OCI-LY7 (cell line): ENCODE measurements at regions not wholly inside any gene's neighbourhood (a gene's known extent, or its start where the extent isn't known, plus 50 kb on each side); places are given as distances from the start of the nearest gene placed in this dataset.

Experiments
- CTCF ChIP-seq: fragments of 200-600 bp; sonication (generic); conservative IDR thresholded peaks from 2 replicates; pipeline ENCODE4 v1.5.1; 2014; ENCODE audit warnings: mild to moderate bottlenecking, antibody characterized with exemption, low read length, moderate library complexity, mixed read lengths
- EZH2phosphoT487 ChIP-seq: fragments of 200-600 bp; sonication (generic); IDR thresholded peaks from 2 replicates; pipeline ENCODE4 v1.6.1; 2018; ENCODE audit warnings: low read depth, borderline replicate concordance, mild to moderate bottlenecking, mixed run types, antibody characterized with exemption, low read length, moderate library complexity, mixed read lengths

GRCh38 chr3:189118896-189119295, 52.9 kb upstream of the TPRG1 start:
- TF ChIP-seq CTCF, result no peak
- no peak for TF ChIP-seq EZH2phosphoT487
